Epithelial cell of proximal tubule (primary cell): ENCODE measurements at regions not wholly inside any gene's neighbourhood (a gene's known extent, or its start where the extent isn't known, plus 50 kb on each side); places are given as distances from the start of the nearest gene placed in this dataset.

Source experiments
- DNase-seq: peaks from one replicate; pipeline ENCODE4 v3.0.0-alpha.2; 2011; ENCODE audit warnings: low read depth
- H3K4me3 ChIP-seq: 2 replicates; pipeline ENCODE4 v1.5.1; 2011; ENCODE audit warnings: low read depth, mild to moderate bottlenecking, low read length
- CTCF ChIP-seq: conservative IDR thresholded peaks from 2 replicates; pipeline ENCODE4 v1.5.1; 2012; ENCODE audit warnings: low read depth, mild to moderate bottlenecking, low read length

- no peak overlapping the region for H3K4me3 ChIP-seq
- DNase-seq, result no peak
- TF ChIP-seq CTCF, result no peak
Observed at GRCh38 chr7:12968836-12969422, 281.5 kb downstream of the ARL4A start.

- no peak overlapping the region for H3K4me3 ChIP-seq
- no peak for TF ChIP-seq CTCF
- no peak for DNase-seq
Observed at GRCh38 chr7:12970626-12971025, 283.2 kb downstream of the ARL4A start.

GRCh38 chr7:12974451-12975166, 287.2 kb downstream of the ARL4A start:
- no peak overlapping the region for H3K4me3 ChIP-seq
- DNase-seq, result no peak
- TF ChIP-seq CTCF, result no peak

- DNase-seq, result no peak
- no peak overlapping the region for H3K4me3 ChIP-seq
- TF ChIP-seq CTCF, result no peak
Observed at GRCh38 chr7:12975412-12975811, 288.0 kb downstream of the ARL4A start.

- H3K4me3 ChIP-seq, result no peak overlapping the region
- no peak for TF ChIP-seq CTCF
- peak; percentile 39 for DNase-seq
Observed at GRCh38 chr7:12979181-12979580, 291.7 kb downstream of the ARL4A start.

GRCh38 chr7:12982178-12982577, 294.7 kb downstream of the ARL4A start:
- DNase-seq, result no peak
- H3K4me3 ChIP-seq, result no peak overlapping the region
- no peak for TF ChIP-seq CTCF

- no peak for DNase-seq
- no peak for TF ChIP-seq CTCF
- H3K4me3 ChIP-seq, result no peak overlapping the region
Observed at GRCh38 chr7:12984117-12984516, 296.7 kb downstream of the ARL4A start.
